Choroid plexus epithelial cell (primary cell): ENCODE measurements at regions not wholly inside any gene's neighbourhood (a gene's known extent, or its start where the extent isn't known, plus 50 kb on each side); places are given as distances from the start of the nearest gene placed in this dataset.

Experiments
- DNase-seq: peaks from one replicate; pipeline ENCODE4 v3.0.0-alpha.2; 2010; ENCODE audit warnings: low read depth
- H3K4me3 ChIP-seq: 2 replicates; pipeline ENCODE4 v1.5.1; 2011; ENCODE audit warnings: low read depth, mild to moderate bottlenecking, control low read depth, low read length, moderate library complexity
- TF ChIP-seq, protein P1 (sequence below): conservative IDR thresholded peaks from 2 replicates; pipeline ENCODE4 v1.5.1; 2011; ENCODE audit warnings: low read depth, mild to moderate bottlenecking, control low read depth, inconsistent platforms, low read length, moderate library complexity

- no peak overlapping the region for H3K4me3 ChIP-seq
- TF ChIP-seq, protein P1, sequence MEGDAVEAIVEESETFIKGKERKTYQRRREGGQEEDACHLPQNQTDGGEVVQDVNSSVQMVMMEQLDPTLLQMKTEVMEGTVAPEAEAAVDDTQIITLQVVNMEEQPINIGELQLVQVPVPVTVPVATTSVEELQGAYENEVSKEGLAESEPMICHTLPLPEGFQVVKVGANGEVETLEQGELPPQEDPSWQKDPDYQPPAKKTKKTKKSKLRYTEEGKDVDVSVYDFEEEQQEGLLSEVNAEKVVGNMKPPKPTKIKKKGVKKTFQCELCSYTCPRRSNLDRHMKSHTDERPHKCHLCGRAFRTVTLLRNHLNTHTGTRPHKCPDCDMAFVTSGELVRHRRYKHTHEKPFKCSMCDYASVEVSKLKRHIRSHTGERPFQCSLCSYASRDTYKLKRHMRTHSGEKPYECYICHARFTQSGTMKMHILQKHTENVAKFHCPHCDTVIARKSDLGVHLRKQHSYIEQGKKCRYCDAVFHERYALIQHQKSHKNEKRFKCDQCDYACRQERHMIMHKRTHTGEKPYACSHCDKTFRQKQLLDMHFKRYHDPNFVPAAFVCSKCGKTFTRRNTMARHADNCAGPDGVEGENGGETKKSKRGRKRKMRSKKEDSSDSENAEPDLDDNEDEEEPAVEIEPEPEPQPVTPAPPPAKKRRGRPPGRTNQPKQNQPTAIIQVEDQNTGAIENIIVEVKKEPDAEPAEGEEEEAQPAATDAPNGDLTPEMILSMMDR: no peak
- DNase-seq: no peak
Observed at GRCh38 chr1:212503714-212504113, 71.0 kb downstream of the NENF start.

DNA sequence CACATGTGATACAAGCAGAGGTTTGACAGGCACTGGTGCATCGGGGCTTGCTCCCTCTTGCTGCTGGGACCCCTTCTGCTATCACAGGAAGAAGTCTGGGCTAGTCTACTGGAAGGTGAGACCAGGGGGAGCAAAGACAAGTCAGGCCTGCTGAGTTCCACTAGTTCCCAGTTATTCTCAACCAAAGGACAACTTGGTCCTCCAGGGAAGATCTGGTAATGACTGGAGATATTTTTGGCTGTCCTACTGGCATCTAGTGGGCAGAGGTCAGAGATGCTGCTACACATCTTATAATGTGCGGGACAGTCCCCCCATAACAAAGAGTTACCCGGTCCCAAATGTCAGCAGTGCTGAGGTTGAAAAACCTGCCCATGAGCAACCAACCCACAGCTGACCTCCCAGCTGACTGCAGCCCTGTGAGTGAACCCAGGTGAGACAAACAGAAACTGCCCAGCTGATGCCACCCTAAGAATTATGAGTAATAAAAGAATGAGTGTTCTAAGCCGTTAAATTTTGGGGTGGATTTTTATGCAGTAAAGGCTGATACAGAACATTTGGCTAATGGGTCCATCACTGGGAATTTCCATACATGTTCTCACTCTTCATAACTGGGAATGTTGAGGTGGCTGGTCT, 71.6 kb downstream of the NENF start:
- no peak for DNase-seq
- TF ChIP-seq, protein P1: no peak
- H3K4me3 ChIP-seq: no peak overlapping the region

DNA sequence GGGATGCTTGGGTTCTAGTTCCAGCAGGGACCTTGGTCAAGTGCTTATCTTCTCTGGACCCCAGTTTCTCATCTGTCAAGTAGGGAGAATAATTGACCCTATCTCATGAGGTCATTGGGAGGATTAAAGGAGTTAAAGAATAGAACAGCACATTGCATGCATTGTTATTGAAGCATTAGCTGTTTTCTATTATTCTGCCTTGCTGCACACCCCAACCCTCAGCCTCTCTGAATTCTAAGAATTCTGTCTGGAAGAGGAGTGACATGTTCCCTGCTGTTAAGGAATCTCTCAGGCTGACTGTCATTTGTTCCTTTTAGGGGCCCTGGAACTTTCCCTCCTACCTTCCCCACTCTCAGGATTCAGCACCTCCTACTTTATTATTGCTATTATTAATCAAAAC, 73.9 kb downstream of the NENF start:
- TF ChIP-seq, protein P1: no peak
- no peak for DNase-seq
- no peak overlapping the region for H3K4me3 ChIP-seq

GRCh38 chr1:212507369-212507768, 74.6 kb downstream of the NENF start:
- H3K4me3 ChIP-seq: no peak overlapping the region
- no peak for DNase-seq

GRCh38 chr1:212512816-212513559, 80.3 kb downstream of the NENF start:
- TF ChIP-seq, protein P1: no peak
- no peak overlapping the region for H3K4me3 ChIP-seq
- peak; percentile 30 for DNase-seq

More at GRCh38 chr1:212507369-212507768, 74.6 kb downstream of the NENF start:
- TF ChIP-seq, protein P1: no peak

- DNase-seq: no peak
- no peak overlapping the region for H3K4me3 ChIP-seq
- TF ChIP-seq, protein P1: no peak
Observed at GRCh38 chr1:212513586-212513985, 80.9 kb downstream of the NENF start.
